CD14-positive monocyte (primary cell): ENCODE measurements at regions not wholly inside any gene's neighbourhood (a gene's known extent, or its start where the extent isn't known, plus 50 kb on each side); places are given as distances from the start of the nearest gene placed in this dataset.
A peak's percentile ranks its signal among the peaks of the same experiment; 100 is the strongest.

Experiments
- DNase-seq, 3 donors: peaks; one replicate each; pipeline ENCODE4 v3.0.0-alpha.2; 2011 to 2022
- H2AFZ ChIP-seq: 2 replicates; pipeline ENCODE4 v1.6.0; 2012; ENCODE audit warnings: mild to moderate bottlenecking, low read depth, low read length, inconsistent platforms; ENCODE audit not compliant: insufficient read depth, poor library complexity, severe bottlenecking
- H3K27ac ChIP-seq, 2 donors: 1 replicate in 1 of 2; 2 replicates in 1 of 2; pipeline ENCODE4 v1.5.1; 2012 to 2013; ENCODE audit warnings: low read length in 2 of 2, control low read depth in 1 of 2, inconsistent platforms in 1 of 2, low read depth in 1 of 2, mild to moderate bottlenecking in 1 of 2
- H3K27me3 ChIP-seq, 2 donors: one replicate each; pipeline versions ENCODE4 v1.6.0 to v1.6.1; 2011 to 2013; ENCODE audit warnings: low read length in 2 of 2; ENCODE audit not compliant: control insufficient read depth in 2 of 2, insufficient read depth in 2 of 2
- H3K36me3 ChIP-seq, 2 donors: replicated peaks in 1 of 2; 1 replicate in 1 of 2; 2 replicates in 1 of 2; pipeline versions ENCODE4 v1.5.1 to v1.6.1; 2012 to 2013; ENCODE audit warnings: low read length in 2 of 2, control low read depth in 1 of 2, inconsistent platforms in 1 of 2, mild to moderate bottlenecking in 1 of 2; ENCODE audit not compliant: insufficient read depth in 2 of 2, control insufficient read depth in 1 of 2
- H3K4me1 ChIP-seq, 2 donors: 1 replicate in 1 of 2; 2 replicates in 1 of 2; pipeline versions ENCODE4 v1.5.1 to v1.6.1; 2012 to 2013; ENCODE audit warnings: low read length in 2 of 2, control low read depth in 1 of 2, inconsistent platforms in 1 of 2, mild to moderate bottlenecking in 1 of 2, moderate library complexity in 1 of 2; ENCODE audit not compliant: insufficient read depth in 2 of 2, control insufficient read depth in 1 of 2
- H3K4me2 ChIP-seq: replicated peaks from 2 replicates; pipeline ENCODE3; 2012; ENCODE audit warnings: low read length, moderate library complexity, mild to moderate bottlenecking; ENCODE audit not compliant: poor library complexity, severe bottlenecking; ENCODE audit errors: extremely low read depth
- H3K4me3 ChIP-seq, 3 experiments: fragments of 200-600 bp in 1 of 3; sonication (generic) in 1 of 3; replicated peaks in 1 of 3; 1 replicate in 2 of 3; 2 replicates in 1 of 3; pipeline ENCODE4 v1.5.1; 2011 to 2013; ENCODE audit warnings: low read length in 3 of 3, mild to moderate bottlenecking in 3 of 3, control low read depth in 2 of 3, low read depth in 2 of 3, inconsistent platforms in 1 of 3, moderate library complexity in 1 of 3
- H3K79me2 ChIP-seq: 2 replicates; pipeline ENCODE4 v1.6.0; 2012; ENCODE audit warnings: mild to moderate bottlenecking, control low read depth, inconsistent platforms, low read length, moderate library complexity; ENCODE audit not compliant: insufficient read depth
- H3K9ac ChIP-seq: 2 replicates; pipeline ENCODE4 v1.6.0; 2017; ENCODE audit warnings: low read length, mild to moderate bottlenecking; ENCODE audit not compliant: insufficient read depth, poor library complexity, severe bottlenecking
- H3K9me3 ChIP-seq, 2 donors: replicated peaks in 1 of 2; 1 replicate in 1 of 2; 2 replicates in 1 of 2; pipeline versions ENCODE4 v1.5.1 to v1.6.1; 2012 to 2013; ENCODE audit warnings: low read length in 2 of 2, control low read depth in 1 of 2; ENCODE audit not compliant: control insufficient read depth in 1 of 2, insufficient read depth in 1 of 2
- H4K20me1 ChIP-seq: 2 replicates; pipeline ENCODE4 v1.6.0; 2012; ENCODE audit warnings: mild to moderate bottlenecking, low read length, control low read depth, moderate library complexity; ENCODE audit not compliant: insufficient read depth
- H3K27ac Mint-ChIP-seq, 7 donors: one replicate each; pipeline ENCODE4 v1.8.0; 2020; ENCODE audit warnings: mild to moderate bottlenecking in 7 of 7, mixed read lengths in 7 of 7, moderate library complexity in 6 of 7, inconsistent platforms in 2 of 7
- H3K27me3 Mint-ChIP-seq, 3 donors: one replicate each; pipeline ENCODE4 v1.8.0; 2021 to 2022; ENCODE audit warnings: low read depth in 3 of 3, mild to moderate bottlenecking in 3 of 3, mixed read lengths in 3 of 3, moderate library complexity in 3 of 3, inconsistent platforms in 1 of 3
- H3K36me3 Mint-ChIP-seq, 2 donors: one replicate each; pipeline ENCODE4 v1.8.0; 2020; ENCODE audit warnings: mixed read lengths in 2 of 2, inconsistent platforms in 1 of 2, mild to moderate bottlenecking in 1 of 2
- H3K4me1 Mint-ChIP-seq: one replicate; pipeline ENCODE4 v1.8.0; 2020; ENCODE audit warnings: mild to moderate bottlenecking, mixed read lengths
- H3K4me3 Mint-ChIP-seq, 2 donors: one replicate each; pipeline ENCODE4 v1.8.0; 2020; ENCODE audit warnings: mild to moderate bottlenecking in 2 of 2, mixed read lengths in 2 of 2, moderate library complexity in 1 of 2
- H3K9me3 Mint-ChIP-seq, 7 donors: one replicate each; pipeline ENCODE4 v1.8.0; 2020 to 2022; ENCODE audit warnings: mixed read lengths in 7 of 7, mild to moderate bottlenecking in 6 of 7, moderate library complexity in 6 of 7, inconsistent platforms in 2 of 7
- CTCF ChIP-seq: fragments of 200-600 bp; IDR thresholded peaks from one replicate; pipeline ENCODE4 v1.8.0; 2022; ENCODE audit warnings: antibody characterized with exemption, mild to moderate bottlenecking
- WGBS: methylation state at CpG from one replicate; pipeline ENCODE4 v1.1.5; 2013; ENCODE audit warnings: missing lambda C conversion rate; ENCODE audit not compliant: insufficient coverage; 5-methylcytosine and 5-hydroxymethylcytosine counted together
- intact Hi-C, 2 donors: fragments of 100-400 bp; cut with micrococcal nuclease; formaldehyde crosslinking; loops; one replicate each; pipeline versions ENCODE4 v1.15.0 to v1.15.1; 2023

DNA sequence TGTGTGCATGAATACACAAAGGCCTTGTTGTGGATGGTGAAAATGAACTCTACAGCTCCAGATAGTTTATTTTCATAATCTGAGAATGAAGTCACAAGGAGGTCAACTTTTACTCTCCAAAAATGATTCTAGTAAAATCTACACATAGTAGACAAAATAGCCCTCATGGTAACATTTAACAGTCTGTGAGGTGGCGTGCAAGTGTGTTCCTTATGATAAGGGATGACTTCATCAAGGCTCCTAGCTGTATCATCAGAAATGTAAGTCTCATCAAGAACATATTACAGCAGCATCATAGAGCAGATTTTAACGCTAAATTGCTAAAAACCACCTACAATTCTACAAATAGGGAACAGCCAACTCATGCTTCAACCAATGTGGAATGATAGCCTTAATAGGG lies 72.3 kb upstream of the RIOK3 start:
- DNase-seq = no peak
- peaks cover 3 to 8% of the 10 kb centered on the region in 2 donors for H3K36me3 Mint-ChIP-seq
- Histone ChIP-seq H3K9ac (no peak overlapping the region), H2AFZ (no peak overlapping the region), H3K27ac (no peak overlapping the region), H3K9me3 (no peaks in the 10 kb centered on the region), H3K4me3 (no peak overlapping the region), H4K20me1 (no peaks in the 10 kb centered on the region), H3K4me2 (no peak overlapping the region), H3K36me3 (no peaks in the 10 kb centered on the region), H3K27me3 (no peaks in the 10 kb centered on the region), H3K79me2 (no peaks in the 10 kb centered on the region), H3K4me1 (no peaks in the 10 kb centered on the region)
- WGBS = no CpG with 5 or more reads among the region's 2 CpGs
- intact Hi-C loops = loop anchor here in 1 of 2 donors (10.0 kb wide), 1 partner anchor 256 kb away; no protein-coding TSS in a partner anchor
- no peaks in the 10 kb centered on the region for H3K9me3 Mint-ChIP-seq
- no peak for TF ChIP-seq CTCF
- peaks cover 3% of the 10 kb centered on the region for H3K4me1 Mint-ChIP-seq
- H3K27ac Mint-ChIP-seq = no peak overlapping the region
- H3K27me3 Mint-ChIP-seq = peaks cover 0 to 2% (median 0%) of the 10 kb centered on the region in 3 donors
- no peak overlapping the region for H3K4me3 Mint-ChIP-seq

- DNase-seq = no peak
- 97% methylated on average over 3 of the region's 7 CpGs for WGBS
- Histone ChIP-seq H3K4me3 (no peak overlapping the region), H4K20me1 (no peaks in the 10 kb centered on the region), H3K79me2 (no peaks in the 10 kb centered on the region), H3K9ac (no peak overlapping the region), H3K9me3 (no peaks in the 10 kb centered on the region), H3K27ac (no peak overlapping the region), H3K27me3 (no peaks in the 10 kb centered on the region), H3K36me3 (no peaks in the 10 kb centered on the region), H2AFZ (no peak overlapping the region), H3K4me2 (no peak overlapping the region), H3K4me1 (no peaks in the 10 kb centered on the region)
- Mint-ChIP-seq H3K4me3 (no peak overlapping the region), H3K27ac (peak overlapping the region in 1 of 7 donors; percentile 55), H3K4me1 (peaks cover 5% of the 10 kb centered on the region), H3K36me3 (peaks cover 0 to 6% of the 10 kb centered on the region in 2 donors), H3K27me3 (peaks cover 0 to under 1% (median 0%) of the 10 kb centered on the region in 3 donors), H3K9me3 (no peaks in the 10 kb centered on the region)
- intact Hi-C loops = loop anchor here in 1 of 2 donors (10.0 kb wide), 1 partner anchor 259 kb away; no protein-coding TSS in a partner anchor
- TF ChIP-seq CTCF = no peak
Measured at GRCh38 chr18:23383494-23383893, 69.6 kb upstream of the RIOK3 start.
